C4-2B (cell line): ENCODE measurements at regions not wholly inside any gene's neighbourhood (a gene's known extent, or its start where the extent isn't known, plus 50 kb on each side); places are given as distances from the start of the nearest gene placed in this dataset.

ENCODE experiments used
- ZFX ChIP-seq: fragments of 450-650 bp; IDR thresholded peaks from 2 replicates; pipeline ENCODE4 v1.6.1; 2017
- TF ChIP-seq, protein P1 (sequence below): fragments of 450-650 bp; conservative IDR thresholded peaks from 2 replicates; pipeline ENCODE4 v1.5.1; 2017; ENCODE audit warnings: mild to moderate bottlenecking

DNA sequence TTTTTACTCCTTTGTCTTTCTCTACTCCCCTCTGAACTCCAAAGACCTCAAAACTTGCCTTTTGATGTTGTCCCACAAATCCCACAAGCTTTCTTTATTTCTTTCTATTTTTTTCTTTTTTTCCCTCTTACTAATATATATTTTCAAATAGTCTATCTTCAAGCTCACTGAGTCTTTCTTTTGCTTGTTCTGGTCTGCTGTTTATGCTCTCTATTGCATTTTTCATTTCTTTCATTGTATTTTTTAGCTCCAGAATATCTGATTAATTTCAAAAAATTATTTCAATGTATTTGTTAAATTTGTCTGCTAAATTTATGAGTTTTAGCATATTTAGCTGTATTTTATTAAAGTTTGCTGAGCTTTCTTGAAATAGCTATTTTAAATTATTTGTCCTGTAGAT is 223.3 kb upstream of the IRX1 start:
- TF ChIP-seq, protein P1, sequence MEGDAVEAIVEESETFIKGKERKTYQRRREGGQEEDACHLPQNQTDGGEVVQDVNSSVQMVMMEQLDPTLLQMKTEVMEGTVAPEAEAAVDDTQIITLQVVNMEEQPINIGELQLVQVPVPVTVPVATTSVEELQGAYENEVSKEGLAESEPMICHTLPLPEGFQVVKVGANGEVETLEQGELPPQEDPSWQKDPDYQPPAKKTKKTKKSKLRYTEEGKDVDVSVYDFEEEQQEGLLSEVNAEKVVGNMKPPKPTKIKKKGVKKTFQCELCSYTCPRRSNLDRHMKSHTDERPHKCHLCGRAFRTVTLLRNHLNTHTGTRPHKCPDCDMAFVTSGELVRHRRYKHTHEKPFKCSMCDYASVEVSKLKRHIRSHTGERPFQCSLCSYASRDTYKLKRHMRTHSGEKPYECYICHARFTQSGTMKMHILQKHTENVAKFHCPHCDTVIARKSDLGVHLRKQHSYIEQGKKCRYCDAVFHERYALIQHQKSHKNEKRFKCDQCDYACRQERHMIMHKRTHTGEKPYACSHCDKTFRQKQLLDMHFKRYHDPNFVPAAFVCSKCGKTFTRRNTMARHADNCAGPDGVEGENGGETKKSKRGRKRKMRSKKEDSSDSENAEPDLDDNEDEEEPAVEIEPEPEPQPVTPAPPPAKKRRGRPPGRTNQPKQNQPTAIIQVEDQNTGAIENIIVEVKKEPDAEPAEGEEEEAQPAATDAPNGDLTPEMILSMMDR, result no peak
- no peak for TF ChIP-seq ZFX
